Ovary (tissue), 3 donors: ENCODE measurements at regions not wholly inside any gene's neighbourhood (a gene's known extent, or its start where the extent isn't known, plus 50 kb on each side); places are given as distances from the start of the nearest gene placed in this dataset.

Experiments
- CTCF ChIP-seq, 3 donors: fragments of 450-650 bp in 2 of 3; fragments of 200-600 bp in 1 of 3; IDR thresholded peaks; one replicate each; pipeline versions ENCODE4 v1.5.1 to v1.8.0; 2016 to 2022; ENCODE audit warnings: antibody characterized with exemption in 3 of 3, mild to moderate bottlenecking in 1 of 3
- EP300 ChIP-seq: sonication (generic); formaldehyde crosslinking; IDR thresholded peaks from one replicate; pipeline ENCODE4 v1.6.1; 2017; ENCODE audit warnings: antibody characterized with exemption
- POLR2A ChIP-seq: fragments of 450-650 bp; IDR thresholded peaks from one replicate; pipeline ENCODE4 v1.6.1; 2017; ENCODE audit warnings: antibody characterized with exemption, mild to moderate bottlenecking, moderate library complexity
- donor health status: DM: no; HTN: no; CAD: no.

- TF ChIP-seq CTCF (IDR thresholded peaks at IDR 0.05) (no peak), POLR2A (no peak), EP300 (no peak)
Measured at GRCh38 chr3:70855149-70855548, 542.7 kb upstream of the MDFIC2 start.
